PC-9 (cell line): ENCODE measurements at regions not wholly inside any gene's neighbourhood (a gene's known extent, or its start where the extent isn't known, plus 50 kb on each side); places are given as distances from the start of the nearest gene placed in this dataset.

Experiments
- CTCF ChIP-seq: fragments of 200-600 bp; sonication (generic); conservative IDR thresholded peaks from 2 replicates; pipeline ENCODE4 v1.6.1; 2017; ENCODE audit warnings: mixed run types, antibody characterized with exemption, mild to moderate bottlenecking, moderate library complexity
- EZH2 ChIP-seq: fragments of 200-600 bp; sonication (generic); IDR thresholded peaks from 2 replicates; pipeline ENCODE4 v1.8.0; 2017; ENCODE audit warnings: antibody characterized with exemption, low read depth

- TF ChIP-seq EZH2 (no peak), CTCF (no peak)
Observed at GRCh38 chr12:76637807-76638206, 78.2 kb upstream of the OSBPL8 start.
